Vagina (tissue), 2 donors: ENCODE measurements at regions not wholly inside any gene's neighbourhood (a gene's known extent, or its start where the extent isn't known, plus 50 kb on each side); places are given as distances from the start of the nearest gene placed in this dataset.
A peak's percentile ranks its signal among the peaks of the same experiment; 100 is the strongest.

Experiments used
- DNase-seq, 2 donors: peaks; one replicate each; pipeline ENCODE4 v3.0.0-alpha.2; 2017; ENCODE audit errors: extremely low spot score in 2 of 2
- H3K27ac ChIP-seq: fragments of 200-600 bp; sonication (generic); one replicate; pipeline ENCODE4 v1.5.1; 2019
- H3K27me3 ChIP-seq: fragments of 200-600 bp; sonication (generic); one replicate; pipeline ENCODE4 v1.5.1; 2019
- H3K36me3 ChIP-seq, 2 donors: fragments of 200-600 bp; sonication (generic); one replicate each; pipeline ENCODE4 v1.5.1; 2017 to 2019
- H3K4me1 ChIP-seq: fragments of 200-600 bp; sonication (generic); one replicate; pipeline ENCODE4 v1.5.1; 2019
- H3K4me3 ChIP-seq, 2 donors: fragments of 200-600 bp; sonication (generic); 1 replicate in 1 of 2; 2 replicates in 1 of 2; pipeline ENCODE4 v1.5.1; 2016 to 2019
- H3K9me3 ChIP-seq: fragments of 200-600 bp; sonication (generic); one replicate; pipeline ENCODE4 v1.5.1; 2019
- POLR2A ChIP-seq, 2 donors: fragments of 450-650 bp; IDR thresholded peaks; one replicate each; pipeline ENCODE4 v1.6.1; 2017; ENCODE audit warnings: antibody characterized with exemption in 2 of 2, mild to moderate bottlenecking in 2 of 2, moderate library complexity in 2 of 2
- POLR2AphosphoS5 ChIP-seq, 2 donors: sonication (generic); formaldehyde crosslinking; IDR thresholded peaks; one replicate each; pipeline ENCODE4 v1.9.0; 2017; ENCODE audit warnings: antibody characterized with exemption in 2 of 2, mild to moderate bottlenecking in 2 of 2, low read depth in 1 of 2; ENCODE audit not compliant: insufficient read depth in 1 of 2
- intact Hi-C: fragments of 100-400 bp; cut with DNase I; formaldehyde crosslinking; loops from one replicate; pipeline ENCODE4 v1.15.1; 2023
- TF ChIP-seq, protein P1 (sequence below), 3 experiments: fragments of 450-650 bp in 2 of 3; fragments of 200-600 bp in 1 of 3; sonication (generic) in 1 of 3; IDR thresholded peaks; one replicate each; pipeline ENCODE4 v1.5.1; 2017 to 2019; ENCODE audit warnings: antibody characterized with exemption in 3 of 3, mild to moderate bottlenecking in 2 of 3, moderate library complexity in 2 of 3

DNA sequence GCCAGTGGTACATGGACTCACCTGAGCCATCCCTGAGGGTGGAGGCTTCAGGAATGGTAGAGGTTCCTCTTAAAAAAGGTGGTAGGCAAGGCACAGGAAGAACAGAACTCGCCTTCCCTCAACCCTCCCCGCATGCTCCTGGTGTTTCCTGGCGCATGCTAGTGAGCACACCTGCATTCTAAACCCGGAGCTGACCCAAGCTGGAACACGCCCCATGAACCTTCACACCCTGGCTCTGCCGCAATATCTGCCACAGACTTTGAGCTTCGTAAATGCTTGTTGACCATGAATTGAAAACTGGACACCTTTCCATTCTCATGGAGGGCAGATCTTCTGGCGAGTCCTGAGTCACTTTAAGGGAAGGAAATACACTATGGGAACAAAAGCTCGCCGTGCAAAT is 601.3 kb upstream of the RAB6C start:
- H3K27me3 ChIP-seq, result no peaks in the 10 kb centered on the region
- H3K27ac ChIP-seq, result no peak overlapping the region
- intact Hi-C loops, result no loop called here
- no peaks in the 10 kb centered on the region for H3K9me3 ChIP-seq
- H3K36me3 ChIP-seq, result no peaks in the 10 kb centered on the region
- peak in 1 of 2 donors; percentile 32 for DNase-seq
- TF ChIP-seq POLR2AphosphoS5 (IDR thresholded peaks at IDR 0.05; ENCODE audit: insufficient read depth in 1 of 2, low read depth in 1 of 2) (no peak), POLR2A (IDR thresholded peaks at IDR 0.05) (no peak)
- TF ChIP-seq, protein P1, sequence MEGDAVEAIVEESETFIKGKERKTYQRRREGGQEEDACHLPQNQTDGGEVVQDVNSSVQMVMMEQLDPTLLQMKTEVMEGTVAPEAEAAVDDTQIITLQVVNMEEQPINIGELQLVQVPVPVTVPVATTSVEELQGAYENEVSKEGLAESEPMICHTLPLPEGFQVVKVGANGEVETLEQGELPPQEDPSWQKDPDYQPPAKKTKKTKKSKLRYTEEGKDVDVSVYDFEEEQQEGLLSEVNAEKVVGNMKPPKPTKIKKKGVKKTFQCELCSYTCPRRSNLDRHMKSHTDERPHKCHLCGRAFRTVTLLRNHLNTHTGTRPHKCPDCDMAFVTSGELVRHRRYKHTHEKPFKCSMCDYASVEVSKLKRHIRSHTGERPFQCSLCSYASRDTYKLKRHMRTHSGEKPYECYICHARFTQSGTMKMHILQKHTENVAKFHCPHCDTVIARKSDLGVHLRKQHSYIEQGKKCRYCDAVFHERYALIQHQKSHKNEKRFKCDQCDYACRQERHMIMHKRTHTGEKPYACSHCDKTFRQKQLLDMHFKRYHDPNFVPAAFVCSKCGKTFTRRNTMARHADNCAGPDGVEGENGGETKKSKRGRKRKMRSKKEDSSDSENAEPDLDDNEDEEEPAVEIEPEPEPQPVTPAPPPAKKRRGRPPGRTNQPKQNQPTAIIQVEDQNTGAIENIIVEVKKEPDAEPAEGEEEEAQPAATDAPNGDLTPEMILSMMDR (IDR thresholded peaks at IDR 0.05), result no peak
- H3K4me3 ChIP-seq, result no peak overlapping the region
- H3K4me1 ChIP-seq, result no peaks in the 10 kb centered on the region

GRCh38 chr2:129379411-129379810 is 600.1 kb upstream of the RAB6C start:
- no peaks in the 10 kb centered on the region for H3K4me1 ChIP-seq
- H3K27ac ChIP-seq, result no peak overlapping the region
- H3K9me3 ChIP-seq, result no peaks in the 10 kb centered on the region
- DNase-seq, result peak in 1 of 2 donors; percentile 10
- H3K36me3 ChIP-seq, result no peaks in the 10 kb centered on the region
- no peak overlapping the region for H3K4me3 ChIP-seq
- TF ChIP-seq POLR2AphosphoS5 (IDR thresholded peaks at IDR 0.05; ENCODE audit: insufficient read depth in 1 of 2, low read depth in 1 of 2), result no peak
- TF ChIP-seq, protein P1 (IDR thresholded peaks at IDR 0.05), result no peak
- TF ChIP-seq POLR2A (IDR thresholded peaks at IDR 0.05), result no peak
- intact Hi-C loops, result no loop called here
- no peaks in the 10 kb centered on the region for H3K27me3 ChIP-seq

- no peaks in the 10 kb centered on the region for H3K27me3 ChIP-seq
- no peak overlapping the region for H3K27ac ChIP-seq
- no peak for DNase-seq
- TF ChIP-seq POLR2AphosphoS5 (IDR thresholded peaks at IDR 0.05; ENCODE audit: insufficient read depth in 1 of 2, low read depth in 1 of 2) (no peak), POLR2A (IDR thresholded peaks at IDR 0.05) (no peak)
- TF ChIP-seq, protein P1 (IDR thresholded peaks at IDR 0.05), result no peak
- no peak overlapping the region for H3K4me3 ChIP-seq
- no peaks in the 10 kb centered on the region for H3K36me3 ChIP-seq
- no peaks in the 10 kb centered on the region for H3K4me1 ChIP-seq
- intact Hi-C loops, result no loop called here
- H3K9me3 ChIP-seq, result no peaks in the 10 kb centered on the region
These were observed 597.7 kb upstream of the RAB6C start for GRCh38 chr2:129381789-129382188.

GRCh38 chr2:129388870-129389269 is 590.6 kb upstream of the RAB6C start:
- no peaks in the 10 kb centered on the region for H3K9me3 ChIP-seq
- TF ChIP-seq POLR2A (IDR thresholded peaks at IDR 0.05) (no peak), POLR2AphosphoS5 (IDR thresholded peaks at IDR 0.05; ENCODE audit: insufficient read depth in 1 of 2, low read depth in 1 of 2) (no peak)
- TF ChIP-seq, protein P1 (IDR thresholded peaks at IDR 0.05), result no peak
- intact Hi-C loops, result no loop called here

GRCh38 chr2:129393816-129394215 is 585.6 kb upstream of the RAB6C start:
- intact Hi-C loops, result no loop called here
- no peaks in the 10 kb centered on the region for H3K9me3 ChIP-seq
- H3K27me3 ChIP-seq, result no peaks in the 10 kb centered on the region
- no peak overlapping the region for H3K4me3 ChIP-seq
- no peaks in the 10 kb centered on the region for H3K4me1 ChIP-seq
- TF ChIP-seq, protein P1 (IDR thresholded peaks at IDR 0.05), result no peak
- H3K27ac ChIP-seq, result no peak overlapping the region
- no peak for DNase-seq
- no peaks in the 10 kb centered on the region for H3K36me3 ChIP-seq

More at GRCh38 chr2:129388870-129389269, 590.6 kb upstream of the RAB6C start:
- Histone ChIP-seq H3K4me1 (no peaks in the 10 kb centered on the region), H3K4me3 (no peak overlapping the region), H3K27ac (no peak overlapping the region), H3K36me3 (no peaks in the 10 kb centered on the region), H3K27me3 (no peaks in the 10 kb centered on the region)
- DNase-seq, result no peak
